ENCODE measurements at regions not wholly inside any gene's neighbourhood (a gene's known extent, or its start where the extent isn't known, plus 50 kb on each side); places are given as distances from the start of the nearest gene placed in this dataset.

GRCh38 chr11:25890626-25891260 is 441.2 kb upstream of the ANO3 start:
- H3K4me3 ChIP-seq (ENCODE audit: low read length), result no peak overlapping the region
- no peaks in the 10 kb centered on the region for H3K36me3 ChIP-seq (ENCODE audit: insufficient read depth, low read length)
- H3K27me3 ChIP-seq (ENCODE audit: control insufficient read depth, insufficient read depth, low read length), result no peaks in the 10 kb centered on the region
- no peak overlapping the region for H3K4me2 ChIP-seq (ENCODE audit: low read length)
- H3K4me1 ChIP-seq (ENCODE audit: control insufficient read depth, insufficient read depth, low read length), result no peaks in the 10 kb centered on the region
- no peak overlapping the region for H3K9ac ChIP-seq (ENCODE audit: low read depth, low read length)
- no peaks in the 10 kb centered on the region for H3K9me3 ChIP-seq (replicated peaks; ENCODE audit: low read length)

- H3K9me3 ChIP-seq (replicated peaks; ENCODE audit: low read length), result no peaks in the 10 kb centered on the region
- H3K36me3 ChIP-seq (ENCODE audit: insufficient read depth, low read length), result no peaks in the 10 kb centered on the region
- H3K4me1 ChIP-seq (ENCODE audit: control insufficient read depth, insufficient read depth, low read length), result no peaks in the 10 kb centered on the region
- H3K4me2 ChIP-seq (ENCODE audit: low read length), result no peak overlapping the region
- no peaks in the 10 kb centered on the region for H3K27me3 ChIP-seq (ENCODE audit: control insufficient read depth, insufficient read depth, low read length)
- no peak overlapping the region for H3K4me3 ChIP-seq (ENCODE audit: low read length)
- H3K9ac ChIP-seq (ENCODE audit: low read depth, low read length), result no peak overlapping the region
These were observed 440.0 kb upstream of the ANO3 start for GRCh38 chr11:25891960-25892359.

- H3K9ac ChIP-seq (ENCODE audit: low read depth, low read length), result no peak overlapping the region
- no peaks in the 10 kb centered on the region for H3K4me1 ChIP-seq (ENCODE audit: control insufficient read depth, insufficient read depth, low read length)
- H3K9me3 ChIP-seq (replicated peaks; ENCODE audit: low read length), result no peaks in the 10 kb centered on the region
- no peak overlapping the region for H3K4me3 ChIP-seq (ENCODE audit: low read length)
- H3K36me3 ChIP-seq (ENCODE audit: insufficient read depth, low read length), result no peaks in the 10 kb centered on the region
- no peak overlapping the region for H3K4me2 ChIP-seq (ENCODE audit: low read length)
- H3K27me3 ChIP-seq (ENCODE audit: control insufficient read depth, insufficient read depth, low read length), result no peaks in the 10 kb centered on the region
These were observed 432.2 kb upstream of the ANO3 start for GRCh38 chr11:25899617-25900160.

GRCh38 chr11:25900814-25901213 is 431.1 kb upstream of the ANO3 start:
- Histone ChIP-seq H3K4me2 (ENCODE audit: low read length) (no peak overlapping the region), H3K27me3 (ENCODE audit: control insufficient read depth, insufficient read depth, low read length) (no peaks in the 10 kb centered on the region), H3K4me3 (ENCODE audit: low read length) (no peak overlapping the region), H3K4me1 (ENCODE audit: control insufficient read depth, insufficient read depth, low read length) (no peaks in the 10 kb centered on the region), H3K9ac (ENCODE audit: low read depth, low read length) (no peak overlapping the region), H3K9me3 (replicated peaks; ENCODE audit: low read length) (no peaks in the 10 kb centered on the region), H3K36me3 (ENCODE audit: insufficient read depth, low read length) (no peaks in the 10 kb centered on the region)

- Histone ChIP-seq H3K4me3 (ENCODE audit: low read length) (no peak overlapping the region), H3K9ac (ENCODE audit: low read depth, low read length) (no peak overlapping the region), H3K4me2 (ENCODE audit: low read length) (no peak overlapping the region), H3K36me3 (ENCODE audit: insufficient read depth, low read length) (no peaks in the 10 kb centered on the region), H3K9me3 (replicated peaks; ENCODE audit: low read length) (no peaks in the 10 kb centered on the region), H3K27me3 (ENCODE audit: control insufficient read depth, insufficient read depth, low read length) (no peaks in the 10 kb centered on the region), H3K4me1 (ENCODE audit: control insufficient read depth, insufficient read depth, low read length) (no peaks in the 10 kb centered on the region)
These were observed 430.5 kb upstream of the ANO3 start for GRCh38 chr11:25901415-25901814.

- H3K4me3 ChIP-seq (ENCODE audit: low read length), result no peak overlapping the region
- H3K9ac ChIP-seq (ENCODE audit: low read depth, low read length), result no peak overlapping the region
- H3K36me3 ChIP-seq (ENCODE audit: insufficient read depth, low read length), result no peaks in the 10 kb centered on the region
- H3K4me1 ChIP-seq (ENCODE audit: control insufficient read depth, insufficient read depth, low read length), result no peaks in the 10 kb centered on the region
- no peak overlapping the region for H3K4me2 ChIP-seq (ENCODE audit: low read length)
- H3K27me3 ChIP-seq (ENCODE audit: control insufficient read depth, insufficient read depth, low read length), result no peaks in the 10 kb centered on the region
- H3K9me3 ChIP-seq (replicated peaks; ENCODE audit: low read length), result no peaks in the 10 kb centered on the region
These were observed 429.5 kb upstream of the ANO3 start for GRCh38 chr11:25902476-25902875.

GRCh38 chr11:25908726-25909125 is 423.2 kb upstream of the ANO3 start:
- no peaks in the 10 kb centered on the region for H3K27me3 ChIP-seq (ENCODE audit: control insufficient read depth, insufficient read depth, low read length)
- no peaks in the 10 kb centered on the region for H3K9me3 ChIP-seq (replicated peaks; ENCODE audit: low read length)
- no peak overlapping the region for H3K4me3 ChIP-seq (ENCODE audit: low read length)
- no peaks in the 10 kb centered on the region for H3K36me3 ChIP-seq (ENCODE audit: insufficient read depth, low read length)
- H3K9ac ChIP-seq (ENCODE audit: low read depth, low read length), result no peak overlapping the region
- H3K4me2 ChIP-seq (ENCODE audit: low read length), result no peak overlapping the region
- H3K4me1 ChIP-seq (ENCODE audit: control insufficient read depth, insufficient read depth, low read length), result no peaks in the 10 kb centered on the region

- Histone ChIP-seq H3K4me2 (ENCODE audit: low read length) (no peak overlapping the region), H3K4me3 (ENCODE audit: low read length) (no peak overlapping the region), H3K36me3 (ENCODE audit: insufficient read depth, low read length) (no peaks in the 10 kb centered on the region), H3K9ac (ENCODE audit: low read depth, low read length) (no peak overlapping the region), H3K4me1 (ENCODE audit: control insufficient read depth, insufficient read depth, low read length) (no peaks in the 10 kb centered on the region), H3K9me3 (replicated peaks; ENCODE audit: low read length) (no peaks in the 10 kb centered on the region), H3K27me3 (ENCODE audit: control insufficient read depth, insufficient read depth, low read length) (no peaks in the 10 kb centered on the region)
These were observed 421.8 kb upstream of the ANO3 start for GRCh38 chr11:25910086-25910485.

- Histone ChIP-seq H3K27me3 (ENCODE audit: control insufficient read depth, insufficient read depth, low read length) (no peaks in the 10 kb centered on the region), H3K4me1 (ENCODE audit: control insufficient read depth, insufficient read depth, low read length) (no peaks in the 10 kb centered on the region), H3K9me3 (replicated peaks; ENCODE audit: low read length) (no peaks in the 10 kb centered on the region), H3K36me3 (ENCODE audit: insufficient read depth, low read length) (no peaks in the 10 kb centered on the region), H3K4me2 (ENCODE audit: low read length) (no peak overlapping the region), H3K9ac (ENCODE audit: low read depth, low read length) (no peak overlapping the region), H3K4me3 (ENCODE audit: low read length) (no peak overlapping the region)
These were observed 411.6 kb upstream of the ANO3 start for GRCh38 chr11:25920356-25920755.

GRCh38 chr11:25924586-25924985 is 407.3 kb upstream of the ANO3 start:
- no peaks in the 10 kb centered on the region for H3K9me3 ChIP-seq (replicated peaks; ENCODE audit: low read length)
- no peak overlapping the region for H3K9ac ChIP-seq (ENCODE audit: low read depth, low read length)
- H3K4me1 ChIP-seq (ENCODE audit: control insufficient read depth, insufficient read depth, low read length), result no peaks in the 10 kb centered on the region
- no peaks in the 10 kb centered on the region for H3K27me3 ChIP-seq (ENCODE audit: control insufficient read depth, insufficient read depth, low read length)
- H3K4me3 ChIP-seq (ENCODE audit: low read length), result no peak overlapping the region
- H3K4me2 ChIP-seq (ENCODE audit: low read length), result no peak overlapping the region
- H3K36me3 ChIP-seq (ENCODE audit: insufficient read depth, low read length), result no peaks in the 10 kb centered on the region

GRCh38 chr11:25925359-25925758 is 406.6 kb upstream of the ANO3 start:
- Histone ChIP-seq H3K9me3 (replicated peaks; ENCODE audit: low read length) (no peaks in the 10 kb centered on the region), H3K9ac (ENCODE audit: low read depth, low read length) (no peak overlapping the region), H3K36me3 (ENCODE audit: insufficient read depth, low read length) (no peaks in the 10 kb centered on the region), H3K4me3 (ENCODE audit: low read length) (no peak overlapping the region), H3K4me1 (ENCODE audit: control insufficient read depth, insufficient read depth, low read length) (no peaks in the 10 kb centered on the region), H3K4me2 (ENCODE audit: low read length) (no peak overlapping the region), H3K27me3 (ENCODE audit: control insufficient read depth, insufficient read depth, low read length) (no peaks in the 10 kb centered on the region)

- Histone ChIP-seq H3K36me3 (ENCODE audit: insufficient read depth, low read length) (no peaks in the 10 kb centered on the region), H3K27me3 (ENCODE audit: control insufficient read depth, insufficient read depth, low read length) (no peaks in the 10 kb centered on the region), H3K4me2 (ENCODE audit: low read length) (no peak overlapping the region), H3K9me3 (replicated peaks; ENCODE audit: low read length) (no peaks in the 10 kb centered on the region), H3K9ac (ENCODE audit: low read depth, low read length) (no peak overlapping the region), H3K4me1 (ENCODE audit: control insufficient read depth, insufficient read depth, low read length) (no peaks in the 10 kb centered on the region), H3K4me3 (ENCODE audit: low read length) (no peak overlapping the region)
These were observed 404.4 kb upstream of the ANO3 start for GRCh38 chr11:25927411-25927953.
